NCI-H2227 (cell line): ENCODE measurements at regions not wholly inside any gene's neighbourhood (a gene's known extent, or its start where the extent isn't known, plus 50 kb on each side); places are given as distances from the start of the nearest gene placed in this dataset.
"Not testable (repeated sequence)": the region's sequence is repeated elsewhere in the genome, so short reads cannot be mapped to it uniquely, and the experiment has no call there.

Experiments used
- DNase-seq: peaks from one replicate; lab custom pipeline; 2025; ENCODE audit not compliant: unreplicated experiment; lab: John Stamatoyannopoulos, UW

- no peak for DNase-seq
Observed at GRCh38 chr3:81995329-81995728, 233.9 kb upstream of the GBE1 start.

GRCh38 chr3:81989758-81990157 is 228.3 kb upstream of the GBE1 start:
- DNase-seq = no peak

- no peak for DNase-seq
Observed at GRCh38 chr3:81989274-81989673, 227.8 kb upstream of the GBE1 start.

GRCh38 chr3:81987412-81987811 is 226.0 kb upstream of the GBE1 start:
- not testable (repeated sequence) for DNase-seq

GRCh38 chr3:81985996-81986723 is 224.7 kb upstream of the GBE1 start:
- DNase-seq = no peak

- DNase-seq = no peak
Observed at GRCh38 chr3:81983382-81983781, 221.9 kb upstream of the GBE1 start.

- DNase-seq = no peak
Observed at GRCh38 chr3:81980596-81981494, 219.4 kb upstream of the GBE1 start.

- DNase-seq = no peak
Observed at GRCh38 chr3:81974751-81975150, 213.3 kb upstream of the GBE1 start.

GRCh38 chr3:81968658-81969057 is 207.2 kb upstream of the GBE1 start:
- no peak for DNase-seq

GRCh38 chr3:81967393-81967792 is 205.9 kb upstream of the GBE1 start:
- no peak for DNase-seq

- no peak for DNase-seq
Observed at GRCh38 chr3:81965696-81966095, 204.3 kb upstream of the GBE1 start.

- DNase-seq = no peak
Observed at GRCh38 chr3:81962396-81962795, 201.0 kb upstream of the GBE1 start.

- no peak for DNase-seq
Observed at GRCh38 chr3:81958972-81959640, 197.7 kb upstream of the GBE1 start.

- no peak for DNase-seq
Observed at GRCh38 chr3:81955878-81956277, 194.4 kb upstream of the GBE1 start.

GRCh38 chr3:81953111-81953510 is 191.7 kb upstream of the GBE1 start:
- DNase-seq = no peak

- no peak for DNase-seq
Observed at GRCh38 chr3:81952141-81952540, 190.7 kb upstream of the GBE1 start.

- no peak for DNase-seq
Observed at GRCh38 chr3:81951636-81952035, 190.2 kb upstream of the GBE1 start.

- no peak for DNase-seq
Observed at GRCh38 chr3:81951106-81951505, 189.7 kb upstream of the GBE1 start.

- no peak for DNase-seq
Observed at GRCh38 chr3:81947359-81947758, 185.9 kb upstream of the GBE1 start.

GRCh38 chr3:81938681-81939080 is 177.2 kb upstream of the GBE1 start:
- no peak for DNase-seq

- DNase-seq = no peak
Observed at GRCh38 chr3:81936817-81937216, 175.4 kb upstream of the GBE1 start.

GRCh38 chr3:81932681-81933080 is 171.2 kb upstream of the GBE1 start:
- no peak for DNase-seq
